Vagina (tissue), 2 donors: ENCODE measurements at regions not wholly inside any gene's neighbourhood (a gene's known extent, or its start where the extent isn't known, plus 50 kb on each side); places are given as distances from the start of the nearest gene placed in this dataset.

Source experiments
- CTCF ChIP-seq, 3 experiments: fragments of 450-650 bp in 2 of 3; fragments of 200-600 bp in 1 of 3; sonication (generic) in 1 of 3; IDR thresholded peaks; one replicate each; pipeline ENCODE4 v1.5.1; 2017 to 2019; ENCODE audit warnings: antibody characterized with exemption in 3 of 3, mild to moderate bottlenecking in 2 of 3, moderate library complexity in 2 of 3
- POLR2A ChIP-seq, 2 donors: fragments of 450-650 bp; IDR thresholded peaks; one replicate each; pipeline ENCODE4 v1.6.1; 2017; ENCODE audit warnings: antibody characterized with exemption in 2 of 2, mild to moderate bottlenecking in 2 of 2, moderate library complexity in 2 of 2
- POLR2AphosphoS5 ChIP-seq, 2 donors: sonication (generic); formaldehyde crosslinking; IDR thresholded peaks; one replicate each; pipeline ENCODE4 v1.9.0; 2017; ENCODE audit warnings: antibody characterized with exemption in 2 of 2, mild to moderate bottlenecking in 2 of 2, low read depth in 1 of 2; ENCODE audit not compliant: insufficient read depth in 1 of 2

GRCh38 chr12:61919686-61920085 is 340.5 kb upstream of the USP15 start:
- no peak for TF ChIP-seq POLR2A (IDR thresholded peaks at IDR 0.05)
- TF ChIP-seq CTCF (IDR thresholded peaks at IDR 0.05) = no peak
- TF ChIP-seq POLR2AphosphoS5 (IDR thresholded peaks at IDR 0.05; ENCODE audit: insufficient read depth in 1 of 2, low read depth in 1 of 2) = no peak
